ENCODE measurements at regions not wholly inside any gene's neighbourhood (a gene's known extent, or its start where the extent isn't known, plus 50 kb on each side); places are given as distances from the start of the nearest gene placed in this dataset.

DNA sequence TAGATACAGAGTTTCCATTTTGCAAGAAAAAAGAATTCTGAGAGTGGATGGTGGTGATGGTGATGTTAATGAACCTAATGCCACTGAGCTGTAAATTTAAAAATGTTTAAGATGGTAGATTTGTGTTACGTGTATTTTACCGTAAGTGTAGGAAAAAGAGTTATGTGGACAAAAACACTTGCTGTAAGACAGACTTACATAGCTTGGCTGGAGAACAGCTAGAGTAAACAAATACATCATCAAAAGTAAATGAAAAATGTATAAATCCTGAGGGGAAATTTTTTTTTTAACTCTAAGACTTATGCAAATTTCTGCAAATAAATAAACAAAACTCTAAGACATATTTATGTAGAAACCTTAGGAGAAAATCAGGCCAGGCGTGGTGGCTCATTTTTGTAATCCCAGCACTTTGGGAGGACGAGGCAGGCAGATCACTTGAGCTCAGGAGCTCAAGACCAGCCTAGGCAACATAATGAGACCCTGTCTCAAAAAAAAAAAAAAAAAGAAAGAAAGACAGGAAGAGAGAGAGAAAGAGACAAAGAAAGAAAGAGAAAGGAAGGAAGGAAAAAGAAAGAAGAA is 66.2 kb upstream of the CDK13 start:
- no peak overlapping the region for H3K4me3 ChIP-seq (ENCODE audit: low read depth, low read length)

DNA sequence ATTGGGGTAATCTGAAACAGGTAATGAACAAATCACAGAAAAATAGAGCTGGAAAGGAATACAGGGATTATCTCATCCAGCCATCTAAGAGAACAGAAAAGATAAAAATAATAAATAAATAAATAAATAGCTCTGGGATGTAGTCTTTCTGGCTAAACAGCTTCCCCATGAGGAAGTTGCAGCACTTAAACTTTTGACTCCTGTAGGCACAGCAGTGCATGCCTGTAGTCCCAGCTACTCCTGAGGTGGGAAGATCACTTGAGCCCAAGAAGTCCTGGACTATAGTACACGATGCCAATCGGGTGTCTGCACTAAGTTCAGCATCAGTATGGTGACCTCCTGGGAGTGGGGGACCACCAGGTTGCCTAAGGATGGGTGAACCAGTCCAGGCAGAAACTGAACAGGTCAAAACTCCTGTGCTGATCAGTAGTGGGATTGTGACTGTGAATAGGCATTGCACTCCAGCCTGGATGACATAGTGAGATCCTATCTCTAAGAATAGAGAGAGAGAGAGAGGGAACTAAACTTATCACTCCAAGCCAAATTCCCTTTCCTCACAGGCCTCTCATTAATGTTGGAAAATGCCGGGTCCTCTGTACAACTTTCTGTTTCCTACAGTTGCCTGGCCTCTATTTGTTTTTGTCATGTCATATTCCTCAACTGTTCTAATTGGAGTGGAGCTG is 61.7 kb upstream of the CDK13 start:
- no peak overlapping the region for H3K4me3 ChIP-seq (ENCODE audit: low read depth, low read length)

DNA sequence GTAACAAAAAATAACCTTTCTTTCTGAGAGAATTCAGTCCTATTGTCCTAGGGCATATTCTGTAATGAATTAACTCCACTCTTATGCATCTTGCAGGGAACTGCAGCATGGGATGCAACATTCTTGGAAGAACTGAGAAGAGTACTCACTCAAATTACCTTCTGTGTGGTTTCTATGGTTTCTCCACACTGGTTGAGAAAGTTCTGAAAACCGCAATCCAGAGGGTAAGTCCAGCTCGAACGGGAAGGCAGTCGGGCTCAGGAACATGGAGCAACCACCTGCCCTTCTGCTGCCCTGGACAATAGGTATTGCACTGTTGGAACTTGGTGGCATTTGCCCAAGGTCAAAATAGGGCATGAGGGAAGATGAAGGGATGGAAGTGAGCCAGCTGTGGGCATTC is 59.6 kb upstream of the CDK13 start:
- H3K4me3 ChIP-seq (ENCODE audit: low read depth, low read length) = no peak overlapping the region

DNA sequence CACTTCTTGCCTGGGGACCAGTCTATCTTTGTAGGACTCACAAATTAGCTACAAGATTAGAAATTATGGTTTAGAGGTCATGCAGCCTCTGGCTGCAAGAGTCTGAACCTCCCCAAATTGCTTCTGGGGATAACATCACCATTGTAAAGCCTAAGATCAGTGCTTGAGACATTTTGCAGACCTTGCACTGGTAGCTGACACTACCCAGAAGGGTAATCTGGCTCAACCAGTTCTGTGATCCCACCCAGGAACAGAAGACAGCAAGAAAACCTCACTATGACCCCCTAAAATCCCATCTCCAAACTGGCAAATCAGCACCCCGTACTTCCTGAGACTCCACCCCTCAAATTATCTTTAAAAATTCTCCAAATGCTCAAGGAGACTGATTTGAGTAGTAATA is 58.2 kb upstream of the CDK13 start:
- H3K4me3 ChIP-seq (ENCODE audit: low read depth, low read length) = no peak overlapping the region

DNA sequence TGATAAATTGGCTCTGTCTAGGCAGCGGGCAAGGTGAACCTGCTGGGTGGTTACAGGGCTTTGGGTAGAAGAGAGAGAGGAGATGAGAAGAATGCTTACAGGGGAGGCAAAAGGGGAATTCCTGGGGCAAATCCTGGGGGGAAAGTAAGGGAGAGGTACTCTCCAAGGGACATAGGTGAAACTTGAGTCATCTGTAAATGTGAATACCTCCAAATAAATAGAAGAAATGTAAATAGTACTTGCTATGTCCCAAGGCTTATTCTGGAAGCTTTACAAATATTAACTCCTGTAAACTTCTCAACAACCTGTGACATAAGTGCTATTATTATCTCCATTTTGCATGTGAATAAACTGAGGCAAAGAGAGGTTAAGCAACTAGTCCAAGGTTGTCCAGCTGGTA is 57.7 kb upstream of the CDK13 start:
- no peak overlapping the region for H3K4me3 ChIP-seq (ENCODE audit: low read depth, low read length)

DNA sequence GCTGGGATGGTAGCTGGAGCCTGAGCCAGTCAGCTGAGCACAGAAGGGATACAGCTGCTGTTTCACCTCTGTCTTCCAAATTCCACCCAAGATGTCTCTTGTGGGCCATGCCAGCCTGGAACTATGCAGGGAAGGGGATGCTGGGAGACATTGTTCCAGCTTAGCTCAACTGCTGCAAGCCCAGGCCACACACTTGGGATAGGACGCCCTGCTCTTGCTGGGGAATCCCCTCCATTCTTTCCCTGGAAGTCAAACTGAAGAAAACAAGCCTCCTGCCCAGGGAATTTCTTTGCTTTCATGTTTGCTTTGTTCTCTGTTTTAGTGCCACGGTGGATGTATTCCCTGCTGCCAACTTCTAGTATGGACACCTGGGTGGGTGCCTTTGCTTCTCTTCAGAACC is 55.2 kb upstream of the CDK13 start:
- no peak overlapping the region for H3K4me3 ChIP-seq (ENCODE audit: low read depth, low read length)

DNA sequence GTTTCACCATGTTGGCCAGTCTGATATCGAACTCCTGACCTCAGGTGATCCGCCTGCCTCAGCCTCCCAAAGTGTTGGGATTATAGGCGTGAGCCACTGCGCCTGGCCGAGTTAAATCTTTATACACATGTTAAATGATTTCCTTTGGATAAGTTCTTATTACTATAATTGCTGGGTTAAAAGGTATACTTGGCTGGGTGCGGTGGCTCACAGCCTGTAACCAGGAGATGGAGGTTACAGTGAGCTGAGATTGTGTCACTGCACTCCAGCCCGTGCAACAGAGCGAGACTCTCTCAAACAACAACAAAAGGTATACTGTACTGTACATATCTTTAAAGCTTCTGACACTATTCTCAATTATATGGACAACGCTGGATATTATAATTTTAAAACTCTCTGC is 53.2 kb upstream of the CDK13 start:
- H3K4me3 ChIP-seq (ENCODE audit: low read depth, low read length) = no peak overlapping the region

DNA sequence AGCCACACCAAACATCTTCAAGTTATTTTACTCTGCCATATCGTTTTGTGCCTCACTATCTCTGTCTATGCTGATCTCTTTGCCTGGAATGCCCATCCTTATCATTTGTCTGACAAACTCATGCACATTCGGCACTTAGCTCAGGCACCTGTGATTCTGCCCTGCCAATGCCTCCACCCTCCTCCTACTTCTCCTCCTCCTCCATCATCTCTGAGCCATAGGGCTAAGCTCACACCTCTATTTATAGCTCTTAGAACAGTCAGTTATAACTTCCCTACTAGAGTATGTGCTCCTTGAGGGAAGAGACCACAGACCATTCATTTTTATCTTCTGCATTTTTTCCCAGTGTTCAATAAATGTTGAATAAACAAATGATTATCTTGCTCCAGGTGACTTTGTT is 51.2 kb upstream of the CDK13 start:
- no peak overlapping the region for H3K4me3 ChIP-seq (ENCODE audit: low read depth, low read length)

All from iPS-11a (cell line).